MV-4-11 (cell line): ENCODE measurements at regions not wholly inside any gene's neighbourhood (a gene's known extent, or its start where the extent isn't known, plus 50 kb on each side); places are given as distances from the start of the nearest gene placed in this dataset.

Source experiments
- DNase-seq: peaks from one replicate; lab custom pipeline; 2025; lab: John Stamatoyannopoulos, UW

DNA sequence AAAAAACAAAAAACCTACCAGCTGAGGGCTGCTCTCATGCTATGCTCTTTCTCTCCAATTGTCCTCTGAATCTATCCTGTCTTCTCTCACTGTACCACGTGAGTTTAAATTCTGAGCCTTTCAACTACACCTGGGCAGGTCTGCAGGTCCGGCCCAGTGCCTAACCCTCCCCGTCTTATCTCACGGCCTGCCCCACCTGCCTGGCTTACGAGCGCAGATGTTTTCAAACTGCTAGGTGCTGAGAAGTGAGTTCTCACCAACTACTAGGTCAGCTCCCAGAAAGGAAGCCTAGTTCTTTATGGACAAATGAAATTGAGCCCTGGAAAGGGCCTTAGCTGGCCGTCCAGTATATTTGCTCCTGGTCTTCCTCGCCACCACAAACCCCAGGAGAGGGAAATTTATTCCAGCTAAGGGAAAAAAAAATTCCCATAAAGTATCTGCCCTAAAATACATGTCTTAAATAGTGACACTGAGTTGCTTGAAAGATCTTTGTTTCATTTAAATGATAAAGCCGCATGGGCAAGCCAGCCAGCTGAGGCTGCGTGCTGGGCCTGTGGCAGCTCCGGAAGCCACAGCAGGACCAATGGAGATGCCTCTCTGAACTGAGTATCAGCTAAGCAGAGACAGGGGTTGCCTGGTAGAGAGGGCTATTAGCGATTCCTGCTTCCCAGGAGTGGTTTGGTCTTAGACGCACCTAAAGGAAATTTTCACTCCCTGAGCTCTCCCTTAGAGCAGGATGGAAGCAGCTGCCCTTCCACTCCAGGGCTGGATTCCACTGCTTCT lies 92.5 kb upstream of the NCK2 start:
- no peak for DNase-seq

DNA sequence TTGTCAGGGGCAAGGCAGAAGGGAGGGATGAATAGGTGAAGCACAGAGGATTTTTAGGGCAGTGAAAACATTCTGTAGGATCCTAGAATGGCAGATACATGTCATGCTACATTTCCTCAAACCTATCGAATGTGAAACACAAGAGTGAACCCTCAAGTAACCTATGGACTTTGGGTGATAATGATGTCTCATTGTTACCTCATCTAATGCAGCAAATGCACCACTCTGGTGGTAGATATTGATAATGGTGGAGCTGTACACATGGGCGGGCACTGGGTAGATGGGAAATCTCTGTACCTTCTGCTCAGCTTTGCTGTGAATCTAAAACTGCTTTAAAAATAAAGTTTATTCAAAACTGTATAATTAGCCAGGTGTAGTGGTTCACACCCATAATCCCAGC lies 95.2 kb upstream of the NCK2 start:
- DNase-seq: no peak

DNA sequence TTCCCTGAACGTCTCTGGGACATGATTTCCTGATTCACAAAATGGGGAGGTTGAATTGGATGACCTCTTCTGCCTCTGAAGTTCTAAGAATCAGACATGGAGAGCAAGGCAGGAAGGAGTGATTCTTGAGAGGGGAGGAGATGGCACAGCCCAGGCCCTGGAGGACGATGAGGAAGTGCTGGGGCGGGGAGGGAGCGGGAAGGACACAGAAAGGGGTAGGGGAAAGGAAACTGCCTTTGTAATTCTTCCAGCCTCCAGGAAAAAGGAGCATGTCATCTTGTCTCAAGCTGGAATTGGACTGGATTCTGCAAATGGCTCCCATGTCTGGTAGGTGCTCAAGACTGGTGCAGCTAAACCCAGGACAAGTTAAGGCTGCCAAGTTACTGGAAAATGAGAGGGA lies 97.0 kb upstream of the NCK2 start:
- no peak for DNase-seq

DNA sequence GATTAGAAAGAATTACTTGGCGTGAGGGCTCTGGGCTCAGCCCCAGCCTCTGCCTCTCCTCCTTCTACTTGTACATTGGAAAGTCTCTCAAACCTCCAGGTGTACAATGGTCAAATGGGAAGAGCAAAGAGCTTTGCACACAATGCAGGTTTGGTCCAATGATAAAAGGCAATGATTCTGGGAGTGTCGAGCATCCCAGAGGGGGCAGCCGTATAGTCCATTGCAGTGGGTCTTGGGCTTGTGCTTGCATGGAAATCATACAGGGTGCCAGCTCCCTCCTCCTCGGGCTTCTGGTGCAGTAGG lies 98.0 kb upstream of the NCK2 start:
- DNase-seq: no peak

DNA sequence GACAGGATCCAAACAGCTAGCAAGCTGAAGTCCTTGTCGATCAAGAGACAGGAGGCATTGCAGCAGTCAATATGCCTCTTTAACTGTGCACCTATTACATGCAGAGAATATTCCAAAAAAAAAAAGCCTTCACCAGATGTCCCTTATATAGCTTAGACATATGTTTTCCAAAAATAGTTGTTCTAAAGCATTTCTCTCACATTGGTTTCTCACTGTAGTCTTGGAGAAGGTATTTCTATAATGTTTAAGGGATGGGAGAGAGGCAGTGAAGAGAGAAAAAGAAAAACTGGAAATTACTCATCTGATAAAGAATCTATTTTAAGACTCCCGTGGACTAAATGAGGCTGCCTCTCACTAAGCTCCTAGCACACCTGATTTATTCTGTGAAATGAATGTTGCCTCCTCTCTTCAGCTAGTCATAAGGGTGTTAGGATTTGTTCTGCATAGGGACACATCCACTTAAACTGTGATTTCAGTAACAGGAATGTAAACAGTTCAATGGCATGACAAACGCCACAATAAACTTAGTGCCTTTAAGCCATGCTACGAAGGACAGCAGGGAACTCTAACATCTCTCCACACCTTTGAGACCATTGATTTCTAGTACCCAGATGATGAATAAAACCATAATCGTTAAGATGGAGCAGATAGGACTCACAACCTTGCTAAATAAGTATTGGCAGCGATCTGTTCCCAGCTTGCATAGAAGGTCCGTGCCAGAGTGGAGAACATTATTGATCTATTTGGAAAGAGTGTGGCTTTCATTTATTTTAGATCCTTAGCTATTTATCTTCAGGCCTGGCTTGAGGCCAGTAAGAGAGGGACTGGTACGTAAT lies 98.6 kb upstream of the NCK2 start:
- no peak for DNase-seq

DNA sequence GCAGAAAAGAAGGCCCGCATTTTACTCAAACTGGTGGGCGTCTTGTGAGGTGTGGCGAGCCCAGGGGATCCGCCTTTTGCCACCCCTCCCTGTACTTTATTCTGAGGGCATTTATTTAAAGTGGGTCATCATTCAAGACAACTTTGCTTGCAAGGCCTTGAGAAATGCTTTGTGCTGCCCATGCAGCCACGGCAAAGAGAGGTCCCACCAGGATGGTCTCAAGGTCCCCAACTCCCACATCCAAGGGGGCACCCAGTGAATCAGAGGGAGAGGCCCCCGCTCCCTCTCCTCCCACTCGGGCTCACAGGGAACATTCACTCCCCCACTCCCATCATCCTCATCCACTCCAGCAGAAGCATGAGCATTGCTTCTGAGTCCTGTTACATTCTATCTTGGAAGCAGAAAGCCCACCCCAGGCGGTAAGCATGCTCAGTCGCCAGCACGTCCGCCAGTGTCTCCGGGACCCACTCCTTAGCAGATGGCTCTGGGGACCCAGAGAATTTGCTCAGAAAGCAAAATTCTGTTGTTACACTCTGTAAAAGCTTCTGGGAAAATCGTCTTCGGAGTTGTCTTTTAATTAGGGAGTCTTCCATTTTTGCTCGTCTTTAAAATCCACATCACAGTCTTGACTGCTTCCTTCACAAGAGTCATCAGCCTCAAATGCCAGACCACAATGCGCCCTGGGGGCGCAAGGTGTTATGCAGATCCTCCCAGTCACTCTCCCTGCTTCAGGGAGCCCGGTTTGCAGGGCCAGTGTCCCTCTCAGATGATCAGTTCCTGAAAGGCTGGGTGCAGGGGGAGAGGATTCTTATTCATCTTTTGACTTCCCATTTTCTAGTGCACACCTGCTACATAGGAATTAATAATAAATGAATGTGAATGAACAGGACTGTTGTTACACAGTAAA lies 99.4 kb upstream of the NCK2 start:
- no peak for DNase-seq

DNA sequence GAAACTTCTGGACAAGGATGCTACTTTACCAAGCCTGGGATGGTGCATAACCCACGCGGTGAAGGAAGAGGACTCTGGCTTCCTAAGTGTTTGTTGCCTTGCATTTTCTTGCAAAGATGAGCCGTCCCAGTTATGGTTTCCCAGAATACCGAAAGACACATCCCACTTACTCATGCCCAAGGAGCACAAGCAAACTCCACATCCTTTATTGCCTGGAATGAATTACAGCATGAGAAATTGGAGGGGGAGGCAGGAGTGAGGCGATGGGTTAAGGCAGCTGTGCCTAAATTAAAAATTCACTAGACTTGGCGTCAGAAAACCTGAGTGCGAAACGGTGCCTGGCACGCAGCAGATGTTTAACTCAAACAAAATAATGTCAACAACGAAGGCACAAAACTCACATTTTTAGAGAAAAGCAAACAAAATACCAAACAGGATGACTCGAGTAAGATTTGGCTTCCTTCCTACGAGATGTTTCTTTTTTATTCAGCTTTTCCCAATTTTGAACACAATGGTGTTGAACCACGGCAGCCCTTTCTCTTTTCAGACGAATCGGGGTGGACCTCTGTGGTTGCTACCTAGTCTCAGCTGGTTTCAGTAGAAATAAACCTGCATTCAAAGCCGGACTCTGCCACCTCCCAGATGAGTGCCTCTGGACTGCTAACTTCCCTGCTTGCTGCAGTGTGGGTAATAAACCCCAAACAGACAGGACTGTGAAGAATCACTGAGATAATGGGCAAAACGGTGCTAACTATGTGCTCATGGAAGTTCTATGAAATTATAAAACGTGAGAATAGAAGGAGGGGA lies 100.3 kb upstream of the NCK2 start:
- DNase-seq: no peak

DNA sequence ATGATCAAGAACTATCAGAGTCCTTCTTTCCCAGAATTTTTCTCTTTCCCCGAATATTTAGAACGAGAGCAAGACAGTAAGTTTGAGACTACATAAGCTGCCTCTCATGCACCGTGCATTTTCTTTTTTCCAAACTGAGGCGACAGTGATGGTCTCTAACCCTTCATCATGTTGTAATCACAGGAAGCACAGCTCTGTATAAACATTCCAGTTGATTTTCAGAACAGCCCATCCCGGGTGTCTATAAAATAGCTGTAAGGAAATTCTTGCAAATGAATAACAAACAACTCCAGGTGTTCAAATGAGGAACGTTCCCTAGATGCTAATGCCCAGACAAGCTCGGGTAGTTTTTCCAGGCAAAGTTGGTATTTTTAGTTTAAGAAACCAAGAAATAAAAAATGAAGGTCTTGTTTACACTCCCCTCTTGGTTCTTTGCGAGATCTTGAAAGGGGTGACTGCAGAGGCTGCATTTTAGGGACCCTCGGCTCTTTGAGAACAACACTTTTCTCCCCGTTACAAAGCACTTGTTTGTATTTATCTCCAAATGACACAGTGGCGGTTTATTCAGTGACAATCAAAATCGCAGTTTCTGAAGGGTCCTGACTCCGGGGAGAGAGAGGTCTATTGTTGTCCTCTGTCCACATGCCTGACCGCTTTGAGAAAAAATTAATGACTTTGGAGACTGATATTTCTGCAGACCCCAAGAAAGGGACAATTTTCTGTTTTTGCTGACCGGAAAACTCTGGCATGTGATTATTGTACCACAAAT lies 101.1 kb upstream of the NCK2 start:
- no peak for DNase-seq

DNA sequence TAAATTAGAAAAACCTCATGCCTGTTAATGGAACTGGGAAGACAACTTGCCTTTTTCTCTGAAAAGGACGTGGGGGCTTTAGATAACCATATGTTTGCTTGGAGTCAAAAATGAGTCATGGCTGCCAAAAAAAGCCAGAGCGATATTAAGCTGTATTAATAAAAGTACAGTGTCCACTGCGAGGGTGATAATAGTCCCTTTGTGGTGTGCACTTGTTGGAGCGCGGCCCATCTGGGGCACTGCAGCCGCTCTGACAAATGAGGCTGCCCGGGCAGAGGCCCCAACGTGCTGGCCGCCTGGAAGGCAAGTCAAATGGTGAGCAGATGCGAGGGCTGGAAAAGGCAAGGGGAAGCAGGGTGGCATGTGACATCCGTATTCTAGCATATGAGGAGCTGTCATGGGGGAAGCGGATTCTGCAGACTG lies 103.3 kb upstream of the NCK2 start:
- no peak for DNase-seq

DNA sequence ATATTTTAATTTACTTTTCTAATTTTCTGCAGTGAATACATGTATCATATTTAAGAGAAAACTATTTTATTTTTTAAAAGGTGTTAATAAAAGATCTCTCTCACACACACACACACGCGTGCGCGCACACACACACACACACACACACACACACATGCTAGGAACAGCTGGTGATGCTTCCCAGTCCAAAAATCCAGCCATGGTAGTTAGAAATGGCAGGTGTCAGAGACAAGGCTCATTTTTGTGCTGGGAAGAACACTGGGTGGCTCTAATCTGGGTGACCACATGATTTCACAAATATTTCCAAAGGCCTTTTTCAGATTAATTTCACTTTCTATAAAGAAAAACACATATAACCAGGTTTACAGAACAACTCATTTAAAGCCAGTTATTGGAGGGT lies 104.5 kb upstream of the NCK2 start:
- DNase-seq: no peak

DNA sequence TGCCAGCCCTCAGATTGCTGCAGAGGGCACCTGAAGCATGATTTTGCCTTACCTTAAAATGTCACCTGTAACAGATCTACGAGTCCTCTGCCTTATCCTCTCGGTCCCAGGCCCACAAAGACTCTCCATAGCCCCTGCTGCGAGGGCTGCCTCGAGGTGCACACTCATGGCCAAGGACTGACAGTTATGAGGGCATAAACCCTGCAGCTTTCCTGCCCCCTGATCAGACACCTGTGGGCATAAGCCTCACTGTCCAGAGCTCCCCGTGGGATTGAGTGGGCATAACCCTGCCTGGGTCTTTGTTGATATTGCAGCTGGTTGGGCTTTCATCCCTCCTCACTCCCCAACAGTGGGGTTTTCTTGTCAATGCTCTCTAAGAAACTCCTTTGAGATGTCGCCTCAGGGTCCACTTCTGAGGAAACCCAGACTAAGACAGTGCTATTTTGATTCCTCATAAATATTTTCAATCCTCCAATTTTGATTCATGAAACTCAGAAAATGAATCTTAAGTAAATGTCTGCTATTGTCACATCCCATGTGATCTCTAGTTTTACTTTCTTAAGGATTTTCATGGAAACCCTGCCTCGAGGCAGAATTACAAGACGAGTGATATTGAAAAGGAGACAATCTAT lies 108.5 kb upstream of the NCK2 start:
- DNase-seq: no peak

DNA sequence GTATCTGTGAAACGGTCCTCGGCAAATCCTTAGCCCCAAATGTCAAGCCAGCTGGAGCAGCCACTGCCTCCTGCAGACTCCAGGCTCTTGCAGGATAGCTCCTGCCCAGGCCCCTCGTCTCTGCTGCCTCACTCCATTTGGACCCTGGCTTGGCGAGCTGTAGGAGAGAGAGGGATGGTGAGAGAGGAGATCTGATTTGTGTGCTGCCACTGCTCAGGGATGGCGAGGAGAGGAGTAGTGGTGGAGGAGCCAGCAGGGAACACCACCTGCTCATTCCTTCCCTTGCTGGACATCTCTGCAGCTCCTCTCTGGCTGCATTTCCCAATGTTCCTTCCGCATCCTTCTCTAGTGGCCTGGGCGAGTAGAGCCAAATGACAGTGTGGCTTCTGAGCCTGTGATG lies 109.1 kb upstream of the NCK2 start:
- no peak for DNase-seq

DNA sequence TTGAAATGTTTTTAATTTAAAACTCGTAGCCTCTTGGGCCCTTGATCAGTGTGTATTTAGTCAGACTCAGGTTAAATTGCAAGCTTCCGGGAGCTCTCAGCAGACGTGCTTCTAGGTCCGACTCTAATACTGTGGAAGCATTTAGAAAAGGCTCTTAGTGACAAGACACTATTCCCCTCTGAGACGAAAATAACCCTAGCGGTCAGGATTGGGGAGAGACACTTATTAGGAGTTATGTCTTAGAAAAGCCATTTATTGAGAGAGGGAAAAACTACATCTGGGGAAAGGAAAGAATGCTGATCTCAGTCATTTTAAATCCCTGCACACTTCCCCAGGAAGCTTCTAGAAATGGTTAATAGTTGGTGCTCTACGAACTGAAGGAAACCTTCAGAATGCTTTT lies 110.5 kb upstream of the NCK2 start:
- DNase-seq: no peak

DNA sequence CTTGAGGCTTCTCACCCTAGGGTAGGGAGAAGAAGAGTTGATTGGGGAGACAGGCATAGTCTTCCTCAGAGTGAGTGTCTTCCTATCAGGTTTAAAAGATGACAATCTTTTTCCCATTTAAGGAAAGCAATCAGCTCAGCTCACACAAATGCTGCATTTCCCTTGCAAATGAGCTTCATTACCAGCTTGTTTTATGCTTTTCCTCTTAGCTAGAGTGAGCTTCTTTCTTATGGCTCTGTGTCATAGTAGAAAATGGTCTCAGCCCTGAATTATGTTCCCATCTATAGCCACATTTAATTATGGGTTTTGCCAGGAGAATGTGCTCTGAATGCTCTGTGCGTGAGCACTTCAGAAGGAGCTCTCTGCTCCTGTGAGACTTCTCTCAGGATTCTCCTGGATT lies 112.8 kb upstream of the NCK2 start:
- no peak for DNase-seq

DNA sequence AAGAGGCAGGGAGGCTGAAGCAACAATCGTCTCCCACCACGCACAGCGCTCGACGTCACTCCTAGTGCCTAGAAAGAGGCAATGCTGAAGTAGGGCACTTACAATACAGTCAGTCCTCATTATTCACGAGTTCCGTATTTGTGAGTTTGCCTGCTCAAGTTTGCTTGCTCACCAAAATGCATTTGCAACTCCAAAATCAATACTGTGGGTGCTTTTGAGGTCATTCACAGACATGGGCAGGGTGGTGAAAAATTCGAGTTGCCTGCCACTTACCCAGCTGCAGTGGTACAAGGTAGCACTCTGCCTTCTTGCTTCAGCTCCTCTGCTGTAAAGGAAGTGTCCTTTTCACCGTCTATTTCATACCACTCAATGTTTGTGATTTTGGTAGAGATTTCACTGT lies 113.7 kb upstream of the NCK2 start:
- DNase-seq: no peak

DNA sequence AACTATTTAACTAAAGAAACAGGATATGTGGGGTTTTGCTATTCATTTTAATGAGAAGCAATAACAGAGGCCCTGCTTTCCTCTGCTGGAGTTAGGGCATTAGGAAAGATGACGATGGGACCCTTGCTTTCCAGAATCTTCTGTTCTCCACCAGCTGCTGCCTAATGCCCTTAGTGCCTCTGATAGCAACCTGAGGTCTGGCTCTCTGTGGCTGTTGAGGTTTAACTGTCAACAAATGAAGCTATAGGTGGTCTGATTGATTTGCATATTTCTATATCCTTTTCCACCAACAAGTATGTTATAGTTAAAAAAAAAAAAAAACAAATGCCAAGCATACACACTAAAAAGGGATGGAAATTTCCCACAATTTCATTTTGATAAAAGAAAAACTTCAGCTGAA lies 115.1 kb upstream of the NCK2 start:
- DNase-seq: no peak

DNA sequence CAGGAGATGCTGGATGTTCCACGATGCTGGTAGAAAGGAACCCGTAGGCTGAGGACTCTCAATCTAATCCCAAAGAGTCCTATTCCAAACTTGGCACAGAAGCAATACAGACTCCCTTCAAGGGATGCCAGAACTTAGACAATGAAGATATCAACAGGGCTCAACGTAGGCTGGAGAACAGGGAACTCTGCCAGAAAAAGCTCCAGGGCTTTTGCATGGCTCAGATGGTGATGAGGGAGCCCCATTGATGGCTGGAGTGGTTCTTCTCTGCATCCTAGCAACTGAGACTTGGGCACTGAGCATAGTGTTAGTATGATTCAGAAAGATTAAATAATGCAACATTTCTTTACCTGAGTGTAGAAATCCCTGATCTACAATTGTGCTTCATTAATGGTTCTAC lies 117.2 kb upstream of the NCK2 start:
- no peak for DNase-seq

DNA sequence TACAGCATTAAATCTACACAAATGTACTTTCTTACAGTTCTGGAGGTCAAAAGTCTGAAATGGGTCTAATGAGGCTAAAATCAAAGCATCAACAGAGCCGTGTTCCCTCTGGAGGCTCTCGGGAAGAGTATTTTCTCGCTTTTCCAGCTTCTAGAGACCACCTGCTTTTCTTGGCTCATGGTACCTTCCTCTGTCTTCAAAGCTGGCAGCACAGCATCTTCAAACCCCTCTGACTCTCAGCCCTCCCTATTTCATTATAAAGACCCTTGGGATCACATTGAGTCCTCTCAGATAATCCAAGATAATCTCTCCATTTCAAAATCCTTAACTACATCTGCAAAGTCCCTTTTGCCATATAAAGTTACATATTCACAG lies 117.8 kb upstream of the NCK2 start:
- no peak for DNase-seq

DNA sequence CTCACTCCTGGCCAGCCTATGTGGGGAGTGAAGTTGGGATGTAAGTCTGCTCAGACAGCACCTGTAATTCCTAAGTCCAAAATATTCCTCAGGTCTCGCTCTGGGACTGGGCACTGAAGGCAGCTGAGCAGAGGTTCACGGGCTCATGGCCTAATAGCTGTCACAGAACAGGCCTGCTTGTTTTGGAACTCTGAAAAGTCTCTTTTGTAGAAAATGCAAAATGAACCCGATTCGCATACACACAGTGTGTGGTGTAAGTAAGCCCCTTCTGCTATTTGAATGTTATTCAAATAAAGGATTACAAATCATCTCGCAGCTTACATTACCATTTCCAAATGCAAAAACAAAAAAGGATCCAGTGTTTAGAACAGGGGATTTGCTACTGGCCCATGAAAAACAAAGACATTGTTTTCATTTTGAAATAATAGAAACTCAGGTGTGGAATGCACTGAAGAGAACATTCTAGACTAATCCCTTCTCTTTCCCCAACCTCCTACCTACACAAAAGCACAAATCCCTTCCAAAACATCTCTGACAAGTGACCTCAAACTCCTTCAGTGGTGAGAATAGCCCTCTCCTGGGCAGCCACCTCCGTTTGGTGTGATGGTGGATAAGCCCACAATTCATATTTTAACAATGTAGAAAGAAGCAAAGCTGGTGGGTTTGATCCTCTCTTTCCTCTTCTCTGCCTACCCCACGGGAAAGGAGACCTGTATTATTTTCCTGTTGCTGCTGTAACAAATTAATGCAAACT lies 118.3 kb upstream of the NCK2 start:
- no peak for DNase-seq

DNA sequence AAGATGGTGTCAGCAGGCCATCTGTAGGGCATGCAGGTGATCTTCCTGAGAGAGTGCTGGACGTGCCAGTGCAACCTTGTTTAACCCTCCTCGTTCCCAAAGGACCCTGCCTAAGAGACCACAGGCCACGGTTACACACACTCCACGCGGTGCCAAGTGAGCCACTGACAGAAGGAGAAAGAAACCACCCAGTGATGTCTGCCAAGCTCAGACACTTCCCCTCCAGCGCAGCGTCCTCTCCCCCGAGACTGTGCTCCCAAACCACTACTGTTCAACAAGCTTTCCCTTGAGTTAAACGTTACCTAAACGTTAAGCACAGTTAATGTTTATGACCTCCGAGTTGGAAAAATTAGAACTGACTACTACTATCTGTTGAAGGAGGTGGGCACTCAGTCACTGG lies 119.1 kb upstream of the NCK2 start:
- no peak for DNase-seq
